Ovary (tissue), 7 donors: ENCODE measurements at regions not wholly inside any gene's neighbourhood (a gene's known extent, or its start where the extent isn't known, plus 50 kb on each side); places are given as distances from the start of the nearest gene placed in this dataset.

ENCODE experiments used
- DNase-seq, 5 donors: peaks; one replicate each; pipeline ENCODE4 v3.0.0-alpha.2; 2019 to 2020
- H3K27ac ChIP-seq, 2 donors: fragments of 200-600 bp; one replicate each; pipeline versions ENCODE4 v1.5.1 to v1.8.0; 2019 to 2022
- H3K27me3 ChIP-seq: fragments of 200-600 bp; one replicate; pipeline ENCODE4 v1.8.0; 2022
- H3K36me3 ChIP-seq: fragments of 200-600 bp; sonication (generic); one replicate; pipeline ENCODE4 v1.5.1; 2019
- H3K4me1 ChIP-seq: one replicate; pipeline ENCODE4 v1.8.1; 2013; ENCODE audit warnings: mild to moderate bottlenecking, moderate library complexity; ENCODE audit not compliant: insufficient read depth
- H3K4me3 ChIP-seq: fragments of 200-600 bp; sonication (generic); one replicate; pipeline ENCODE4 v1.5.1; 2017
- H3K9me3 ChIP-seq, 2 donors: fragments of 200-600 bp in 1 of 2; sonication (generic) in 1 of 2; one replicate each; pipeline versions ENCODE4 v1.5.1 to v1.8.1; 2013 to 2019; ENCODE audit warnings: mild to moderate bottlenecking in 1 of 2, moderate library complexity in 1 of 2
- EP300 ChIP-seq: sonication (generic); formaldehyde crosslinking; IDR thresholded peaks from one replicate; pipeline ENCODE4 v1.6.1; 2017; ENCODE audit warnings: antibody characterized with exemption
- POLR2A ChIP-seq: fragments of 450-650 bp; IDR thresholded peaks from one replicate; pipeline ENCODE4 v1.6.1; 2017; ENCODE audit warnings: antibody characterized with exemption, mild to moderate bottlenecking, moderate library complexity
- WGBS, 3 donors: extraction: QIAGEN DNeasy Blood & Tissue Kit in 1 of 3; methylation state at CpG; one replicate each; pipeline versions ENCODE4 v1.1.5 to v1.1.7; 2013 to 2017; 5-methylcytosine and 5-hydroxymethylcytosine counted together
- intact Hi-C, 4 donors: fragments of 100-400 bp; cut with DNase I; formaldehyde crosslinking; loops; one replicate each; pipeline versions ENCODE4 v1.11.0 to v1.15.1; 2022 to 2023
- TF ChIP-seq, protein P1 (sequence below), 3 donors: fragments of 450-650 bp in 2 of 3; fragments of 200-600 bp in 1 of 3; IDR thresholded peaks; one replicate each; pipeline versions ENCODE4 v1.5.1 to v1.8.0; 2016 to 2022; ENCODE audit warnings: antibody characterized with exemption in 3 of 3, mild to moderate bottlenecking in 1 of 3
- donor health status: DM: no; HTN: no; CAD: no; lungs with moderate emphysema.
- donor health status: DM: no; HTN: no; CAD: no.
- donor health status: Bipolar disorder and iron deficiency.
- donor health status: DM: no; HTN: no; CAD: no.
- donor health status: DM: yes; HTN: yes; CAD: no.

- Histone ChIP-seq H3K27me3 (no peaks in the 10 kb centered on the region), H3K4me3 (no peak overlapping the region), H3K27ac (no peak overlapping the region), H3K4me1 (no peaks in the 10 kb centered on the region), H3K9me3 (no peaks in the 10 kb centered on the region), H3K36me3 (no peaks in the 10 kb centered on the region)
- intact Hi-C loops, result no loop called here
- no peak for DNase-seq
- 78 to 81% (median 79%) methylated on average over 5 of the region's 5 CpGs for WGBS, 3 donors
- TF ChIP-seq EP300, result no peak
- TF ChIP-seq POLR2A, result no peak
- TF ChIP-seq, protein P1, sequence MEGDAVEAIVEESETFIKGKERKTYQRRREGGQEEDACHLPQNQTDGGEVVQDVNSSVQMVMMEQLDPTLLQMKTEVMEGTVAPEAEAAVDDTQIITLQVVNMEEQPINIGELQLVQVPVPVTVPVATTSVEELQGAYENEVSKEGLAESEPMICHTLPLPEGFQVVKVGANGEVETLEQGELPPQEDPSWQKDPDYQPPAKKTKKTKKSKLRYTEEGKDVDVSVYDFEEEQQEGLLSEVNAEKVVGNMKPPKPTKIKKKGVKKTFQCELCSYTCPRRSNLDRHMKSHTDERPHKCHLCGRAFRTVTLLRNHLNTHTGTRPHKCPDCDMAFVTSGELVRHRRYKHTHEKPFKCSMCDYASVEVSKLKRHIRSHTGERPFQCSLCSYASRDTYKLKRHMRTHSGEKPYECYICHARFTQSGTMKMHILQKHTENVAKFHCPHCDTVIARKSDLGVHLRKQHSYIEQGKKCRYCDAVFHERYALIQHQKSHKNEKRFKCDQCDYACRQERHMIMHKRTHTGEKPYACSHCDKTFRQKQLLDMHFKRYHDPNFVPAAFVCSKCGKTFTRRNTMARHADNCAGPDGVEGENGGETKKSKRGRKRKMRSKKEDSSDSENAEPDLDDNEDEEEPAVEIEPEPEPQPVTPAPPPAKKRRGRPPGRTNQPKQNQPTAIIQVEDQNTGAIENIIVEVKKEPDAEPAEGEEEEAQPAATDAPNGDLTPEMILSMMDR (IDR thresholded peaks at IDR 0.05), result no peak
These were observed 112.6 kb upstream of the NEO1 start for GRCh38 chr15:72939514-72940228.

GRCh38 chr15:72936691-72937679 is 115.3 kb upstream of the NEO1 start:
- 80 to 85% (median 85%) methylated on average over 11 of the region's 11 CpGs for WGBS, 3 donors
- intact Hi-C loops, result no loop called here
- no peaks in the 10 kb centered on the region for H3K36me3 ChIP-seq
- no peak overlapping the region for H3K4me3 ChIP-seq
- no peaks in the 10 kb centered on the region for H3K9me3 ChIP-seq
- H3K4me1 ChIP-seq, result no peaks in the 10 kb centered on the region
- DNase-seq, result no peak
- TF ChIP-seq POLR2A (no peak), EP300 (no peak)
- TF ChIP-seq, protein P1 (IDR thresholded peaks at IDR 0.05), result no peak
- H3K27me3 ChIP-seq, result no peaks in the 10 kb centered on the region
- no peak overlapping the region for H3K27ac ChIP-seq

GRCh38 chr15:72936237-72936636 is 116.0 kb upstream of the NEO1 start:
- no peak overlapping the region for H3K4me3 ChIP-seq
- no peaks in the 10 kb centered on the region for H3K9me3 ChIP-seq
- TF ChIP-seq, protein P1 (IDR thresholded peaks at IDR 0.05), result no peak
- TF ChIP-seq POLR2A (no peak), EP300 (no peak)
- intact Hi-C loops, result no loop called here
- H3K36me3 ChIP-seq, result no peaks in the 10 kb centered on the region
- H3K27ac ChIP-seq, result no peak overlapping the region
- no peaks in the 10 kb centered on the region for H3K27me3 ChIP-seq
- no peak for DNase-seq
- no peaks in the 10 kb centered on the region for H3K4me1 ChIP-seq
- WGBS, 3 donors, result 90 to 94% (median 92%) methylated on average over 4 of the region's 4 CpGs

- Histone ChIP-seq H3K4me1 (no peaks in the 10 kb centered on the region), H3K36me3 (no peaks in the 10 kb centered on the region), H3K27me3 (no peaks in the 10 kb centered on the region), H3K4me3 (no peak overlapping the region), H3K9me3 (no peaks in the 10 kb centered on the region), H3K27ac (no peak overlapping the region)
- TF ChIP-seq, protein P1 (IDR thresholded peaks at IDR 0.05), result no peak
- TF ChIP-seq POLR2A (no peak), EP300 (no peak)
- WGBS, 3 donors, result 33 to 65% (median 55%) methylated on average over 2 of the region's 2 CpGs
- no peak for DNase-seq
- intact Hi-C loops, result no loop called here
These were observed 116.7 kb upstream of the NEO1 start for GRCh38 chr15:72935521-72935920.
